GM12891 (cell line): ENCODE measurements at regions not wholly inside any gene's neighbourhood (a gene's known extent, or its start where the extent isn't known, plus 50 kb on each side); places are given as distances from the start of the nearest gene placed in this dataset.

Source experiments
- POLR2A ChIP-seq: IDR thresholded peaks from 2 replicates; pipeline ENCODE4 v1.6.1; 2011; ENCODE audit warnings: low read depth, low read length, control low read depth
- POLR2AphosphoS5 ChIP-seq: IDR thresholded peaks from 2 replicates; pipeline ENCODE4 v1.6.1; 2011; ENCODE audit warnings: low read depth, low read length, control low read depth

GRCh38 chr6:91704531-91704930, 1117.7 kb upstream of the MAP3K7 start:
- no peak for TF ChIP-seq POLR2AphosphoS5
- no peak for TF ChIP-seq POLR2A
